ENCODE measurements at regions not wholly inside any gene's neighbourhood (a gene's known extent, or its start where the extent isn't known, plus 50 kb on each side); places are given as distances from the start of the nearest gene placed in this dataset.

DNA sequence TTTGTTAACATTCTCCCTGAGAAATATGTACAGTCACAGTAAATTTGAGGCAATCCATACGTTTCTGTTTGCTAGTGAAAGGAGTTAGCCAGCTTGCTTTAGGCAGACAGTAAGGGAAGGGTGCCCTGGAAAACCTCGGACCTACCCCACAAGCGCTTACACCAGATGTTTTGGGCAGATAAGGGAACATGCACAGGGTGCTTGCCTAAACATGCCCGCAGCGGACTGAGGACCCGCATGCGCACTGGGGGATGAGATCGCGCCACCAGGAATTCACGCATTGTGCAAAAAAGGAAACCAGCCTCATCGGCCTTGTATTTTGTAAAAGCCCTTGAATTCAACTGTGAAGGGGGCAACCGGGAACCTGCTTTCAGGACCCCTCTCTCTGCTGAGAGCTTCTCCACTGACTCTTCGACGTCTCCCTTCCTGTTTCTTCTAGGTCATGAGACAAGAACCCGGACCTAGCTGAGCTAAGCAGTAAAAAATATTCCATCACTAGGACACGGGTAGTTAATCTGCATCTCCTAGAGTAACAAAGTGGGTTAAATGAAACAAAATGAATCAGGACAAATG lies 1399.2 kb upstream of the ATXN8OS start (continued):
- TF ChIP-seq, protein P1, sequence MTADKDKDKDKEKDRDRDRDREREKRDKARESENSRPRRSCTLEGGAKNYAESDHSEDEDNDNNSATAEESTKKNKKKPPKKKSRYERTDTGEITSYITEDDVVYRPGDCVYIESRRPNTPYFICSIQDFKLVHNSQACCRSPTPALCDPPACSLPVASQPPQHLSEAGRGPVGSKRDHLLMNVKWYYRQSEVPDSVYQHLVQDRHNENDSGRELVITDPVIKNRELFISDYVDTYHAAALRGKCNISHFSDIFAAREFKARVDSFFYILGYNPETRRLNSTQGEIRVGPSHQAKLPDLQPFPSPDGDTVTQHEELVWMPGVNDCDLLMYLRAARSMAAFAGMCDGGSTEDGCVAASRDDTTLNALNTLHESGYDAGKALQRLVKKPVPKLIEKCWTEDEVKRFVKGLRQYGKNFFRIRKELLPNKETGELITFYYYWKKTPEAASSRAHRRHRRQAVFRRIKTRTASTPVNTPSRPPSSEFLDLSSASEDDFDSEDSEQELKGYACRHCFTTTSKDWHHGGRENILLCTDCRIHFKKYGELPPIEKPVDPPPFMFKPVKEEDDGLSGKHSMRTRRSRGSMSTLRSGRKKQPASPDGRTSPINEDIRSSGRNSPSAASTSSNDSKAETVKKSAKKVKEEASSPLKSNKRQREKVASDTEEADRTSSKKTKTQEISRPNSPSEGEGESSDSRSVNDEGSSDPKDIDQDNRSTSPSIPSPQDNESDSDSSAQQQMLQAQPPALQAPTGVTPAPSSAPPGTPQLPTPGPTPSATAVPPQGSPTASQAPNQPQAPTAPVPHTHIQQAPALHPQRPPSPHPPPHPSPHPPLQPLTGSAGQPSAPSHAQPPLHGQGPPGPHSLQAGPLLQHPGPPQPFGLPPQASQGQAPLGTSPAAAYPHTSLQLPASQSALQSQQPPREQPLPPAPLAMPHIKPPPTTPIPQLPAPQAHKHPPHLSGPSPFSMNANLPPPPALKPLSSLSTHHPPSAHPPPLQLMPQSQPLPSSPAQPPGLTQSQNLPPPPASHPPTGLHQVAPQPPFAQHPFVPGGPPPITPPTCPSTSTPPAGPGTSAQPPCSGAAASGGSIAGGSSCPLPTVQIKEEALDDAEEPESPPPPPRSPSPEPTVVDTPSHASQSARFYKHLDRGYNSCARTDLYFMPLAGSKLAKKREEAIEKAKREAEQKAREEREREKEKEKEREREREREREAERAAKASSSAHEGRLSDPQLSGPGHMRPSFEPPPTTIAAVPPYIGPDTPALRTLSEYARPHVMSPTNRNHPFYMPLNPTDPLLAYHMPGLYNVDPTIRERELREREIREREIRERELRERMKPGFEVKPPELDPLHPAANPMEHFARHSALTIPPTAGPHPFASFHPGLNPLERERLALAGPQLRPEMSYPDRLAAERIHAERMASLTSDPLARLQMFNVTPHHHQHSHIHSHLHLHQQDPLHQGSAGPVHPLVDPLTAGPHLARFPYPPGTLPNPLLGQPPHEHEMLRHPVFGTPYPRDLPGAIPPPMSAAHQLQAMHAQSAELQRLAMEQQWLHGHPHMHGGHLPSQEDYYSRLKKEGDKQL (CRISPR knock-in tag; IDR thresholded peaks at IDR 0.05; ENCODE audit: borderline replicate concordance), result no peak
- TF ChIP-seq GTF2A2 (tag; IDR thresholded peaks at IDR 0.05) (no peak), BCOR (IDR thresholded peaks at IDR 0.05) (no peak), HDAC8 (tag; IDR thresholded peaks at IDR 0.05) (no peak), ZNF561 (CRISPR knock-in tag; conservative IDR thresholded peaks at IDR 0.05) (no peak), MYC (IDR thresholded peaks at IDR 0.05; ENCODE audit: low read depth, low read length) (peak; percentile 44; the same call in 1 of the 2 replicates), MYC (CRISPR knock-in tag; IDR thresholded peaks at IDR 0.05; ENCODE audit: borderline replicate concordance, low read depth) (no peak), ZNF444 (CRISPR knock-in tag; IDR thresholded peaks at IDR 0.05) (no peak), KDM1A (IDR thresholded peaks at IDR 0.05) (no peak)

All from K562 (cell line).